Hematopoietic multipotent progenitor cell treated with erythropoietin and hydrocortisone succinate and interleukin-3 and kit ligand, for 17 days (in vitro differentiated cells): ENCODE measurements at regions not wholly inside any gene's neighbourhood (a gene's known extent, or its start where the extent isn't known, plus 50 kb on each side); places are given as distances from the start of the nearest gene placed in this dataset.

Experiments
- DNase-seq: peaks from one replicate; pipeline ENCODE4 v3.0.0-alpha.2; 2015; ENCODE audit warnings: low spot score

DNA sequence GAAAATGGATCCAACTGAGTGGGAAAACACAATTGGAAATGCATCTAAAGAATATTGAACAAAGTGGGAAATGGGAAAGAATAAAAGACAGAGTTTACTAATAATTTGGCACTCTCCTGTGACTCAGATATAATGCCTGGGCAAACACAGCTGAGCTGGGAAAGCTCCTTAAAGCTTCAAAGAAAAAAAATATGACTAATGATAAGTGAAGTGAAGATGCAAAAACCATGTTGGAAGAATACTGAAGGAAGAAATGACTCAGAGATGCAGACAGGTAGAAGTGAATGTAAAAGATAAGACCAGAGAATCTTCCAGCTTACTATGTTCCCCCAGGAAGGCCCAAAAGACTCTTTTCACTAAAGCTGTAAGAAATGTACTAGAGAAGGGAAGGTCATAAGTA is 62.4 kb upstream of the FOXG1 start:
- DNase-seq = no peak

DNA sequence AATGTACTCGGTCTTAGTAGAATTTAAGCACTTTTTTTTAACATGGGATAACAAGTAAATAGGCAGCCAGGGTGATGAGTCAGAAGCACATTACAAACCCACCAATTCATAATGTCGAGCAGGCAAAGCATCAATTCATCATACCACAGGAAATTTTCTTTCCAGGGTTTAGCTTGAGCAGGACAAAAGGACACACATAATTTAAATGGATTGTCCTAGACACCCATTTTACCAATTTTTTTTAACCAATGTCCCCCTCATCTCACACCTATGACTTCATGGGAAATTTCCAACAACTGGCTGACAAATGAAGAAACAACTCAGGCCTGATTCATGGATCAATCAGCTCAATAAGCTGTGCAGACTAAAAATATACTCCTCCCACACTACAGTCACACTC is 58.8 kb upstream of the FOXG1 start:
- DNase-seq = no peak

DNA sequence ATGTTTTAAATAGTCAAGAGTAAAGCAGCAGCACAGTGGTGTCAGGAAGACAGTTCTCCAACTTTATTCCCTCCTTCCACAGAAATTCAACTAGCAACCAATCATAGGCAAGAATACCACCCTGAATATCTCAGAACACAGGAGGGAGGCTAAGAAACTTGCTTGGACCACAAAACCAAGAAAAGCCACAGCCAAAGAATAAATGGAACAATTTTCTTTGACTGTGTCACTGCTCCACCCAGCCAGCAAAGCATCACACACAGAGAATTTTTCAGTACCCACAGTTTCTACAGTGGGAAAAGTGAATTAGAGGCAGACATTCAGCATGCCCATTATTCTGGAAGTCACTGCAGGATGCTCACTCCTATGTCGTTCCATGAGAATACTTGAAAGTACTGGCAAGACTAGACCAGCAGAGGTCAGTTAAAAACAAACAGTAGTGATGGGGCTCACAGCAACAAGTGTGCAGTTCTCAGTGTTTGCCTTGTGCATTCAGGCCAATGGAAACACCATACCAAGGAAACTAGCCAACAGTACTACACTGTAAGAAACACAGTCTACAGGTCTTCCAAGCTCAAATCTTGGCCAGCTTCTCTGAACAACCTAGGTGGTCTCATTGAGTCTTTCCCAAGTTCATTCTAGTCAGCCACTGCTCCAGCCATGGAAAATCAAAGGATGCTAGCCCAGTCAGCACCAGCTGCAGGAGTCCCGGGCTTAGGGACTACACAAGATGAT is 56.8 kb upstream of the FOXG1 start:
- DNase-seq = no peak
